Keratinocyte (primary cell): ENCODE measurements at regions not wholly inside any gene's neighbourhood (a gene's known extent, or its start where the extent isn't known, plus 50 kb on each side); places are given as distances from the start of the nearest gene placed in this dataset.

Experiments used
- DNase-seq: peaks from one replicate; pipeline ENCODE4 v3.0.0-alpha.2; 2011; ENCODE audit warnings: low read depth, missing footprints, low spot score
- FAIRE-seq: peaks from 2 replicates; lab custom pipeline; 2011; peaks lifted over from hg19 to GRCh38; lab: Jason Lieb, UNC
- H2AFZ ChIP-seq: 2 replicates; pipeline ENCODE4 v1.6.0; 2012; ENCODE audit warnings: low read length, control low read depth, inconsistent platforms; ENCODE audit not compliant: control insufficient read depth
- H3K27ac ChIP-seq: 2 replicates; pipeline ENCODE4 v1.5.1; 2011; ENCODE audit warnings: low read length; ENCODE audit not compliant: control insufficient read depth, insufficient read depth
- H3K27me3 ChIP-seq: 3 replicates; pipeline ENCODE4 v1.6.0; 2011; ENCODE audit warnings: low read length; ENCODE audit not compliant: control insufficient read depth, insufficient read depth; ENCODE audit errors: extremely low read depth
- H3K36me3 ChIP-seq, 2 experiments: 2 replicates in 1 of 2; 3 replicates in 1 of 2; pipeline ENCODE4 v1.5.1; 2011; ENCODE audit warnings: low read length in 2 of 2, mild to moderate bottlenecking in 1 of 2; ENCODE audit not compliant: control insufficient read depth in 2 of 2, insufficient read depth in 2 of 2; ENCODE audit errors: extremely low read depth in 1 of 2
- H3K4me1 ChIP-seq: 3 replicates; pipeline ENCODE4 v1.5.1; 2011; ENCODE audit warnings: low read length; ENCODE audit not compliant: control insufficient read depth, insufficient read depth; ENCODE audit errors: extremely low read depth
- H3K4me2 ChIP-seq: 3 replicates; pipeline ENCODE4 v1.6.0; 2011; ENCODE audit warnings: low read depth, low read length; ENCODE audit not compliant: control insufficient read depth, insufficient read depth; ENCODE audit errors: extremely low read depth
- H3K4me3 ChIP-seq, 3 experiments: fragments of 200-600 bp in 1 of 3; sonication (generic) in 1 of 3; 2 replicates in 2 of 3; 3 replicates in 1 of 3; pipeline ENCODE4 v1.5.1; 2011 to 2016; ENCODE audit warnings: low read length in 3 of 3, mild to moderate bottlenecking in 3 of 3, control low read depth in 2 of 3, inconsistent platforms in 1 of 3, low read depth in 1 of 3, mixed read lengths in 1 of 3, mixed run types in 1 of 3, moderate library complexity in 1 of 3; ENCODE audit not compliant: control insufficient read depth in 2 of 3, insufficient read depth in 2 of 3; ENCODE audit errors: extremely low read depth in 1 of 3
- H3K79me2 ChIP-seq: 2 replicates; pipeline ENCODE4 v1.6.0; 2012; ENCODE audit warnings: low read length; ENCODE audit not compliant: control insufficient read depth, insufficient read depth
- H3K9ac ChIP-seq: 3 replicates; pipeline ENCODE4 v1.6.0; 2011; ENCODE audit warnings: low read length; ENCODE audit not compliant: control insufficient read depth, insufficient read depth; ENCODE audit errors: extremely low read depth
- H3K9me1 ChIP-seq: 3 replicates; pipeline ENCODE4 v1.6.0; 2011; ENCODE audit warnings: low read length; ENCODE audit not compliant: control insufficient read depth, insufficient read depth; ENCODE audit errors: extremely low read depth
- H3K9me3 ChIP-seq: 2 replicates; pipeline ENCODE4 v1.5.1; 2012; ENCODE audit warnings: low read depth, low read length; ENCODE audit not compliant: control insufficient read depth
- H4K20me1 ChIP-seq: 3 replicates; pipeline ENCODE4 v1.6.0; 2011; ENCODE audit warnings: low read length; ENCODE audit not compliant: control insufficient read depth, insufficient read depth; ENCODE audit errors: extremely low read depth
- CTCF ChIP-seq, 3 experiments: IDR thresholded peaks in 1 of 3; conservative IDR thresholded peaks in 1 of 3; optimal IDR thresholded peaks in 1 of 3; 2 replicates in 2 of 3; 3 replicates in 1 of 3; pipeline versions ENCODE3 to v1.5.1; 2011; ENCODE audit warnings: low read length in 3 of 3, mild to moderate bottlenecking in 3 of 3, moderate library complexity in 2 of 3, control low read depth in 1 of 3, inconsistent platforms in 1 of 3; ENCODE audit not compliant: insufficient read depth in 2 of 3; ENCODE audit errors: extremely low read depth in 1 of 3
- EZH2 ChIP-seq: IDR thresholded peaks from one replicate; pipeline ENCODE4 v1.6.1; 2012; ENCODE audit warnings: inconsistent platforms, mild to moderate bottlenecking, low read length, moderate library complexity
- dilution Hi-C: fragments of 300-500 bp; cut with MboI; formaldehyde crosslinking; loops from one replicate; pipeline ENCODE4 v1.7.0; 2020; ENCODE audit warnings: low sequenced_read_pairs; ENCODE audit not compliant: extremely low pct_ligation_motif_present

GRCh38 chr1:214715126-214715525 lies 112.1 kb downstream of the CENPF start:
- FAIRE-seq (no peak), DNase-seq (no peak)
- no peak overlapping the region for H3K4me2 ChIP-seq
- H3K36me3 ChIP-seq, result no peaks in the 10 kb centered on the region
- no peaks in the 10 kb centered on the region for H3K4me1 ChIP-seq
- no peak overlapping the region for H3K9ac ChIP-seq
- H3K27ac ChIP-seq, result no peak overlapping the region
- no peaks in the 10 kb centered on the region for H3K27me3 ChIP-seq
- dilution Hi-C loops, result no loop called here
- H4K20me1 ChIP-seq, result no peaks in the 10 kb centered on the region
- no peaks in the 10 kb centered on the region for H3K9me3 ChIP-seq
- no peak overlapping the region for H2AFZ ChIP-seq
- no peaks in the 10 kb centered on the region for H3K79me2 ChIP-seq
- no peak overlapping the region for H3K4me3 ChIP-seq
- TF ChIP-seq EZH2 (no peak), CTCF (optimal IDR thresholded peaks at IDR 0.05 in 1 of 3, IDR thresholded peaks at IDR 0.05 in 1 of 3, conservative IDR thresholded peaks at IDR 0.05 in 1 of 3; ENCODE audit: extremely low read depth in 1 of 3, insufficient read depth in 2 of 3, low read length in 3 of 3) (no peak)
- no peaks in the 10 kb centered on the region for H3K9me1 ChIP-seq

GRCh38 chr1:214717351-214717750 lies 114.4 kb downstream of the CENPF start:
- TF ChIP-seq CTCF (optimal IDR thresholded peaks at IDR 0.05 in 1 of 3, IDR thresholded peaks at IDR 0.05 in 1 of 3, conservative IDR thresholded peaks at IDR 0.05 in 1 of 3; ENCODE audit: extremely low read depth in 1 of 3, insufficient read depth in 2 of 3, low read length in 3 of 3), result no peak
- TF ChIP-seq EZH2, result no peak
- dilution Hi-C loops, result no loop called here
- no peak for DNase-seq

More at GRCh38 chr1:214717351-214717750, 114.4 kb downstream of the CENPF start:
- no peaks in the 10 kb centered on the region for H3K9me1 ChIP-seq
- no peak overlapping the region for H3K4me2 ChIP-seq
- H3K9me3 ChIP-seq, result no peaks in the 10 kb centered on the region
- H3K9ac ChIP-seq, result no peak overlapping the region
- H4K20me1 ChIP-seq, result no peaks in the 10 kb centered on the region
- no peak overlapping the region for H3K27ac ChIP-seq
- H3K27me3 ChIP-seq, result no peaks in the 10 kb centered on the region
- H3K4me1 ChIP-seq, result no peaks in the 10 kb centered on the region
- no peak overlapping the region for H3K4me3 ChIP-seq
- no peak for FAIRE-seq
- no peaks in the 10 kb centered on the region for H3K79me2 ChIP-seq
- H3K36me3 ChIP-seq, result no peaks in the 10 kb centered on the region
- H2AFZ ChIP-seq, result no peak overlapping the region
